HG03066 (cell line): ENCODE measurements at regions not wholly inside any gene's neighbourhood (a gene's known extent, or its start where the extent isn't known, plus 50 kb on each side); places are given as distances from the start of the nearest gene placed in this dataset.
A peak's percentile ranks its signal among the peaks of the same experiment; 100 is the strongest.

ENCODE experiments used
- ATAC-seq: cut with Tn5 transposase; IDR thresholded peaks from one replicate; pipeline ENCODE4 v1.9.1; 2021; ENCODE audit warnings: low read depth; ENCODE audit not compliant: unreplicated experiment

DNA sequence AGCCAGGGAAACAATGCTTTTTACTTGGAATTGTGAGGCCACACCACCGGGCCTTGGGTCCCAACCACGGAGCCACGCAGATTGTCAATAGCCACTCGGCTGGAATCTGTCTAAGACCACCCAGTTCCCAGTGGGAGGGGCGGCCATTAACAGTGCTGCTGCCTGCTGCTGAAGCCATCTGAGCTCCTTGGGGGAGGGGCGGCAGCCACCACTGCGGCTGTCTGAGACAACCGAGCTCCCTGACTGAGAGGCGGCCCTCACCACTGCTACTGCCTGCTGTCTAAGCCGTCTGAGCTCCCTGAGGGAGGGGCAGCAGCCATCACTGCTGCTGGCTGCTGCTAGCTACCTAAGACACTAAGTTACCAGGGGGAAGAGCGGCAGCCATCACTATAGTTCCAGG lies 64.3 kb downstream of the DMRTA2 start:
- ATAC-seq, result no peak

DNA sequence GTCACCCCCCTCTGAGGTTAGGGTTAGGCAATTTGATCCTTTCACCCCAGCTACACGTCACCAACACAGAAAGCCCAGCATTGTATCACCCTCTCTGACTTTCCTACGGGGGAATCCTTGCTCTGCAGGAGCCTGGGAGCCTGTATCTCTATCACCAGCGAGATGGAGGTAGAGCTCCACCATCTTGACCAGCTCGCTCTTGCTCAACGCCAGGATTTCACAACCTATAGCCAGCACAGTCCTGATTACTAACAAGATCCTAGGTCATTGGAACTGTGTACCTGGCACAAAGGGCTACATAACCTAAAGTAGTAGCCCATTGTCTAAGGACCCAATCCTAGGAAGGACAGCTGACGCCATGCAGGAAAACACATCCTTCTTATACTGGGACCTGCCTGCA lies 66.1 kb downstream of the DMRTA2 start:
- ATAC-seq, result no peak

DNA sequence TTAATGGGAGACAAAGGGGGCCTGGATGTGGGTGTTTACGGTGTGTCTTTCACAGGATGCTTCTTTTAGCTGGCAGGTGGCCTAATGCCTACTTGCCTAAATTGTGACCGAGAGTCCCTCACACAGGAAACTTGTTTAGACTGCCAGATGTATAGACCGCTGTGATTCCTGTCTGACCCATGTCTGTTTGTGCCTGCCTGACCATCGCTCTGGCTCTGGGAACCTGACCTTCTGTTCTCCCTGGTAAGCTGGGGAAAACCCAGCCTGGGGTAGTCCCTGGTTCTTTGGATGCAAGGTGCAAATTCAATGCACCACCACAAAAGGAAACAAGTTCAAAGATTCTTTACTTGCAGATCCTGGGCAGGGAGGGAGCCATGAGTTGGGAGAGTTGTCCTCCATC lies 68.4 kb downstream of the DMRTA2 start:
- ATAC-seq, result no peak

DNA sequence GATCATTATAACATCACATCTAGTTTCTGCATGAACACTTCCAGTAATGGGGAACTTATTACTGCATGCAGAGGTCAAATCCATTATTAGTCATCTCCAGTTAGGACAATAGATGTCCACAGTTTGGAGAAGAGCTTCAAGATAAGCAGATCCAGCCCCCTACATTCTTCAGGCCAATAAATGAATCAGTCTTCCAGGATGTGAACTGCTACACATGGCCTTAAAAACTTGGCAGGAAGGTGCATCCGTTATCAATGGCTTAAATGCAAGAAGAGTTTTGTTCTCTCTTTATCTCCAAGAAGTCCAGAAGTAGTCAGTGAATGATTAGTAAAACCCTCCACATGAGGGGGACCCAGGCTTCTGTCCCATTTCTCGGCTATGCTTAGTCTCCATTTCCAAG lies 70.8 kb downstream of the DMRTA2 start:
- ATAC-seq, result no peak

DNA sequence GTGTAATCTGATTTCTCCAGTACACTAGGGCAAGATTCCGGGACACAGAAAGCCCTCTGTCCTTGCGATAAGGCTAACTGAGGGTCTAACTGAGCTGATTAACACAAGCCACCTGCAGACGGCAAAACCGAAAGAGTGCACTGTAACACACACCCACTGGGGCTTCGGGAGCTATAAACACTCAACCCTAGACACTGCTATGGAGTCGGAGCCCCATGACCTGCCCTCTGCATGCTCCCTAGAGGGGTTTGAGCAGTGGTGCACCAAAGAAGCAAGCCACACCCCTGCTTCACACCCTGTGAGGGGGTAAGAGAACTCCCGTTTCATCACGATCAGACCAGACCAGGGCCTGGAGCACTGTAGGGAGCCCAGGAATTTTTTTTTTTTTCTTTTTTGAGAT lies 72.4 kb downstream of the DMRTA2 start:
- ATAC-seq, result no peak

DNA sequence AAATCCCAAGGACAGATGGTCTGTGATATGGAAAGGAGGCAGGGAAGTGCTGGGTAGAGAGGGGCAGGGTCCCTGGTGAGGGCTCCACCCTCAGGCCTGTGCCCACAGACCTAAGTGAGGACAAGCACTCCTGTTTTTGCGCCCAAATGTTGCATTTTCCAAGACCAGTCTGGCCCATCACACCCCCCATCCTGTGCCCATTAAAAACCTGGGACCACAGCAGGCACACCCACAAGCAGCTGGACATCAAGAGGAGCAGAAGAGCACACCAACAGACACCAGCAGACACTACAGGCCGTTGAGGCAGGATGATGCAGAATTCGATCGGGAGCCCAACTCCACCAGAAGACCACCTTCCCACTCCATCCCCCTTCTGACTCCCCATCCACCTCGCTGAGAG lies 72.8 kb downstream of the DMRTA2 start:
- ATAC-seq, result no peak

DNA sequence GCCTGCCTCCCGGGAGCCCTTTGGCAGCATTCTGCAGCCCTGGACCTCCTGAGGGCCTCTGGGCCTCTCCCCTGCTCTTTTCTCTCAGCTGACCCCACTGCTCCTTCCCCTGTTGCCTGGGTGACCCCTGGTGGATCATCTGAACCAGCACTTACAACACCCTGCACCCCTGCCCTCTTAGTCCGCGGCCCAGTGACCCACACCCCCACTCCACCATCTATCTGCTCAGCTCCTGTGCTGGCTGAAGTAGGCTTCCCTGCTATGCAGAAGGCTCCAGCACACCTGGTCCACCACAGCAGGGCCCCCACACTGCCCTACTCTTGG lies 74.0 kb downstream of the DMRTA2 start:
- no peak for ATAC-seq

DNA sequence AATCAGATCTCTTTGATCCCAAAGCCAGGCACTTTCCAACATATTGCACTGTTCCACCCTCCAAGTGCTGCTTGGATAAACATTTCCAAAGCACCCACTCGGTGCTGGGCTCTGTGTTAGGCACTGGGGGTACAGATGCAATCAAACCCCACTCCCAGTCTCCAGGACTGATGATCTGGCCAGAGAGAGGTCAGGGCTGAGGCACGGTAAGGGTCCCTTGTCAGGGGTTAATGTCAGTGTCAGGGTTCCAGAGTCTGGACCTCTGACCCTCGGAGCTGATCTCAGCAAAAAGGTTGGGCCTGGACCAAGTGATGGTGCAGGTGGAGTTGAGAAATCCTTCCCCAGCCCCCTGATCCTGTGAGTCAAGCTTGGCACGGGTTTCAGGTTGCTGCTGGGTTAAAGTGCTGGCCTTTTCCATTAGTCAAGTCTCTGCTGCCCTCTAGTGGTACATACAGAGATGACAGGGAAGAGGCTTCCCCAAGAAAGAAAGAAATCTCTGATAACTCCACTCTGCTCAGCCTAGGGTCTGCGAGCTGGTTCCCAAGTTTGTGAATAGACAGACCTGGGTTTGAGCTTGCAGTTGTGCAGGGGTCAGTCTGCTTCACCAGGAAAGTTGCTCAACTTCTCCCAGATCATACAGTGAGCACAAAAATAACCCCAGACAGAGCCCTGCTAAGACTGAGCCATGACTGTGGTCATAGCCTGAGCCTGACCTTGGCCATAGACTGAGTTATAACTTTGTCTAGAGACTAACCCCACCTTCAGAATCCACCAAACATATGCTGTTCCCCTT lies 74.6 kb downstream of the DMRTA2 start:
- ATAC-seq, result peak; percentile 69

DNA sequence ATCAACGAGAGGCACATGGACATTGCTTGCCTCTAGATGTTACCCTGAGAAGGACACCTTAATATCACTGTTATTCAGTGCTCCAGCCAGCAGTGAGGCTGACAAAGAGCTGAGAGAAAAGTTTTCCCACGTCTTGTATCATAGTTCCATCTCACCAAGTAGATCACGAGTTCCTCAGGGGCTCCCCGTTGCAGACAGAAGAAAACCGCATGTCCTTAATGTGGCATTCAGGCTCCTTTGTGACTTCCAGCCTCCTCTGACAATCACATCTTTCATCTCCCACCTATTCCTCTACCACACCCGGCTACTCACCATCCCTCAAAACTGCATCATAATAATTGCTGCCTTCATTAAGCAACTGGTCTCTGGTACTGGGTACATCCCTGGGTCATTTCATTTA lies 75.3 kb downstream of the DMRTA2 start:
- no peak for ATAC-seq

DNA sequence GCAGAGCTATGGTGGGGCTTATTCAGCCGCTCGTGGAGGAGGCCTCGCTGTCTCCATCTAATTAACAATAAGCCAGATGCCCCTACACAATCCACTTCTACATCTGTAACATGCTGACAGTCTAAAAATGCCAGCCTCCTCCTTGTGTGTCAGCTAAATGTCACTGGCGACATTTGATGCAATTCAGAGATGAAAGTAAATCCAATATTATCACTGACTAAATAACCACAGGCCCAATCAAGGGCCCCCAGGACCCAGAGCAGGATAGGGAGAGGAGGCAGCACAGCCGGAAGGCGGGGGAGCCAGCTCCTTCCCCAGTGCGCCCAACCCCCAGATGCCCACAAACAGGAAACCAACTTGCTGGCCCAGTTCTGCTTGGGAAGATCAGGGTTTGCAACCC lies 76.6 kb downstream of the DMRTA2 start:
- no peak for ATAC-seq

DNA sequence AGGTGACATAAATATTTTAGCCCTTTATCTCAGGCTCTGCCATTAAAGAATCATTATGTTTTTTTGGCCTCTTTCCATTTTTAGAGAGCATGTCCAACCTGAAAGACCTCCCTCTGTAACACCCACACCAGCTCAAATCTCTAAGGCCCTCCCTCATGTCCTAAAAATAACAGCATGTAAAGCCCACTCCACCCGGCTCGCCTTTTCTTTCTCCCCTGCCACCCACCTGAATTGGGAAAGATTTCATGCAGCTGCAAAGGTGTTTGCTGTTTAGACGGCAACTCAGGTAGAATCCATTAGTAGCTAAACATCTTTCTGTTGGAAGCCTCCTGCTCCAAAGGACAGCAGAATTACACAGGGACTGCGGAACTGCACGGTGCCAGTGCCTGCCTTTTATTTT lies 79.9 kb downstream of the DMRTA2 start:
- ATAC-seq, result no peak

DNA sequence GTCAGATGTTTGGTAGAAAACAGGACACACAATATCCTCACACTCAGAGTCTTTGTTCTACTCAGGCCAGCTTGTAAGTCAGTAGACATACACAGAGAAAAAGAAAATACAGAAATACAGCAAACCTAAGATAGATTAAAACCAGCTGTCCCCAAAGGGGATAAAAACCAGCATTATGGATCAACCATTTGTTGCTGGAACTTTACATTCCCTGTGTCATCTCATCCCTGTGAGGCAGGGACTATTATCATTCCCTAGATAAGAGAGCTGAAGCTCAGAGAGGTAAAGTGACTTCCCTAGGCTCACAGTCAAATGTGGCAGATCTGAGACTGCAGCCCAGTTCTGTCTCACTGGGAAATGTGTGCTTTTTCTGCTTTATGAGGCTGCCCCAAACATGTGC lies 80.7 kb downstream of the DMRTA2 start:
- no peak for ATAC-seq

DNA sequence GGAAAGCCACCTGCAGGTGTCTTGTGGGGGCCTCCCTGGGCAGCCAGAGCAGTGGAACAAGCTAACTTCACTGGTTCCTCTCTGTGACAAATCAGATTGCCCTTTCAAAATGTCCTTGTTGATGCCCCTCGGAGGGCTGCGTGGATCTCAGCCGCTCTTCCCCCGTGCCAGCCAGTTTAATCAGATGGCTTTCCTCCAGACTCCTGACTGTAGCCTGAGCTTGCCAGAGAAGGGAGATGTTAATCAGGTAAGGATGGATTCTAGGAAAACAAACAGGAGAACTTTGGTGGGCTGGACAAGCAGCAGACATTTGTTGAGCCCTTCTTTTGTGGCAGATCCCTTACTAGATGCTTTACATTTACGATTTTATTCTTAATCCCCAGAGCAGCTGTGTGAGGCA lies 88.2 kb downstream of the DMRTA2 start:
- ATAC-seq, result no peak

DNA sequence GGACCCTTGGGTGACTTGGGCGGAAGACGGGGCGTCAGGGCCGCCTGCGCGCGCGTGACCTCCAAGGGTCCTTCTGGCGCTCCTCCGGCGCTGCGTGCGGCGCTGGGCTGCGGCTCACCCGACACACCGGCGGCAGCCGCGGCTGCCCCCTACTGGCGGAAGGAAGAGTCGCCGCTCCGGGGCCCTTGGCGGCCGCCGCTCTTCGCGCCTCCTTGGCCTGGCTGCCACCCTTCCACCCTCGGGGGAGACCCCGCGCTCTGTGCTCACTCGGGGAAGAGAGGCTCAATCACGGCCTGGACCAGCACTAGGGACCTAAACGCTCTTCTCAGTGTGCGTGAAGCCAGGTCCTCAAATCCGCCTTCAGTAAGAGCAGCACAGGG lies 89.7 kb downstream of the DMRTA2 start:
- peak; percentile 94 for ATAC-seq

DNA sequence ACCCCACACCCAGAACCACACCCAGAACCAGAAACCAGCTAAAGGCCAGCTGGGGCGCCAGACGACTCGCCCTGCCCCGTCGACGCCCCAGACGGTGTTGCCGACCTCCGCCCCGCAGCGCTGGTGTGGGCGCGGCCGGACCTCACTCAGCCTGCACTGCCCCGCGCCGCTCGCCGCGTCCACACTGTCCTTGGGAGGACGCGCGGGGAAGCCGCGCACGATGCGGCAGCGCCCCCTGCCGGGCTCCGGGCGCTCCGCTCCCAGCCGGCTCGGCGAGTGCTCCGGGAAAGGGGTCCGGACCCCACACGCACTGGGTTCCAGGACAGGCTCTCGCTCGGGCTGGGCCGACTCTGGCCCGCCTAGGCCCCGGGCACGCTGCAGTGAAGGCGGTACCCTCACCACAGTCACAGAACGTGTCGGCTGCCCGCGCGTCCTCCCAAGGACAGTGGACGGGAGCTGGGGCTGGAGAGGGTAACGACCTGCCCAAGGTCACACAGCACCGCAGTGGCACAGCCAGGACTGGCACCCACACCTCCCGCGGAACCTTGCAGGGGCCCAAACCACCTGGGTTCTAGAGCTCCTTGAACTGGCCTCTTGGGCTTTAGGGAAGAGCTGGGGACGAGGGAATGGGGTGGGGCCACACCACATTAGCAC lies 90.2 kb downstream of the DMRTA2 start:
- ATAC-seq, result peak; percentile 74

DNA sequence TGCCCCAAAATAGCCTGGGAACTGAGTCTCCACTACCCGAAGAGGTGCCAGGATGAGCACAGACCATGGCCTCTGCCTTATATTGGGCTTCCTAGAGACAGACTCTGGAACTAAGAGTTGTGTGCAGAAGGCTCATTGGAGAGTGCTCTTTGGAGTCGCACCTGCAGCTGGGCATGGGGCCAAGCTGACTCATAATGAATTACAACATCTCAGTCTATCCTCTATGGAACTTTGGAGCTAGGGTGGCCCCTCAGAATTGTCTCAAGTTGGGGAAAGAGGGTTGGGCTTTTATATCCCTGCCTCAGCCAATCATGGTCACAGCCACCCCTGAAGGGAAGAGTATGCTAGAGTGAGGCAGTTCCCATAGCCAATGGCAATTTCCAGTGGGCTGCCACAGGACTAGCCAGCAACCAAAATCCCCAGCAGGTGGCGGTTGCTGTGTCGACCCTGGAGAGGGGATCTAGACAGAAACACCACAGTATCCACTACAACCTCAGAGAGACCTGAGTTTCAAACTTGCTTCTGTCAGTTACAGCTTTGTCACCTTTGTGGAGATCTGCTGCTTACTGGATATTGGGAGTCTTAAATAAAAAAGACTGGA lies 93.8 kb downstream of the DMRTA2 start:
- no peak for ATAC-seq

DNA sequence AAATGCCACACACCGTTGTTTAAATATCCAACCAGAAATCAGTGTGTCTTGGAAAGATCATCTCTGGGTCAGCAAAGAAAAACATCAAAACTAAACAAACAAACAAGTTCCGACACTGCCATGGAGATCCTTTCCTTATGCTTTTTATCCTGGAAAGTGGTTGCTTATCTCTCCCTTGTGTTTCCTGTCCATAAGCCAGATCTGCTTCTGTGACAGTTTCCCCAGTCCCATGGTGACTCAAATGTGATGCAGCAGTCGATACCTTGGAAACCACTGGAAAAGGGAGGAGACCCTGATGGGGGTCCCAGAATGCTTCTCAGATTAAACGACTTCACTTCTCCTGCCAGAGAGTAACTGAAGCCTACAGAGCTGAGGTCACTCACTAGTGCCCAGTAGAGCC lies 94.7 kb downstream of the DMRTA2 start:
- ATAC-seq, result no peak

DNA sequence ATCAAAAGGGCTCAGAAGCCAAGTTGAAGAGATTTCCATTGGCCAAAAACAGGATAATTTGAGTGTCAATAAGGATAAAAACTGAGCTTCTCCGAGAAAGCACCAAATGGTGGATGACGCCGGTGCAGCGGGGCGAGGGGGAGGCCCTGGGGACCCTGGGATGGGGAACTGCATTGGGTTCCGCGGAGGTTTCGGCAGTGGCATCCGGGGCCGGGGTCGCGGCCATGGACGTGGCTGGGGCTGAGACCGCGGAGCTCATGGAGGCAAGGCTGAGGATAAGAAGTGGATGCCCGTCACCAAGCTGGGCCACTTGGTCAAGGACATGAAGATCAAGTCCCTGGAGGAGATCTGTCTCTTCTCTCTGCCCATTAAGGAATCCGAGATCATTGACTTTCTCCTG lies 97.2 kb downstream of the DMRTA2 start:
- no peak for ATAC-seq

DNA sequence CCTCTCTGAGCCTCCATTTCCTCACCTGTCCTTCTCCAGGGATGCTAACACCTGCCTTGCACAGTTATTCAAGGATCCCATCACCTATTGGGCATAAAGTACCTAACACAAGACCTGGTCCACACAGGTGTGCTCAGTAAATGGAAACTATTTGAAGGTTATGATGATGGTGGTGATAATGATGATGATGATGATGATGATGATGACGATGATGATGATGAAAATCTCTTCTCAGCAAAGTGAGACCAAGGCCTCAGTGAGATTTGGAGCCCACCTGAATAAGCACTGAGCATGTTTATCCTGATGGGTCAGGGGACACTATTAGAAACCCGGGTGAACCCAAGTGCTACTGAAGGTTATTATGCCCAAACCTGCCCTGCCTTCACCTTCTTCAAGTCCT lies 100.7 kb downstream of the DMRTA2 start:
- no peak for ATAC-seq

DNA sequence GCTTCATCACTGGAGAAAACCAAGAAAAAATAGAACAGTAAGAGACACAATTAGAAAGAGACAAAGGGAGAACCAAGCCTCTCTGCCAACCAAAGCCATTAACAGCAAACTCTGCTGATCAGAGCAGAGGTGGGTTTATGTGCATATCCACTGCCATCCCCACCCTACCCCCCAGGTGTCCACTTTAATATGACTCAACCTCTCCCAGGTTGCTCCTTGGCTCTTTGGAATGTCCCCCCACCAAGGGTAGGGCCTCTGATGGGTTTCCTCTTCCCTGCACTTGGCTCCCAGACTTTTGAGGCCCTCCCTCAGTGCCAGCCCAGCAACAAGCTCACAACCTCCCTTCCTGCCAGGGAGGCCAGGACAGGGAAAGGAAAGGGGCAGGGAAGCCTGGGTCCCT lies 104.8 kb downstream of the DMRTA2 start:
- ATAC-seq, result no peak

DNA sequence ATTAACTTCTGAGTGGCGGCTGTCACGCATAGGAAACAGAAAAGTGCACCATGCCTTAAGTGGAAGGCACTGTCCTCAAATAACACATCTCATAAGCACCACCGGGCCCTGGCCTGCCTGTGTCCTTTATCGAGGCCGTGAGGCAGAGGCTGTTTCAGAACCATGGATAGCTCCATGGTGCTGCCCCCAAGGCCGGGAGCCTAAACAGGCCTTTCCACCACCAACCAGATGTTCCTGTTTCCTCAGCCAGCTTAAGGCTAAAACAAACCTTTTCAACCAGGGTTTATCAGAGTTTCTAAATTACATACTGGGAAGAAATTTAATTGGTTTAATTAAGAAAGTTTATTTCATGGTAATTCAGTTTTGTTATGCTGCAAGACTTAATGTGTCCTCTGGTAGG lies 114.4 kb downstream of the DMRTA2 start:
- ATAC-seq, result no peak

DNA sequence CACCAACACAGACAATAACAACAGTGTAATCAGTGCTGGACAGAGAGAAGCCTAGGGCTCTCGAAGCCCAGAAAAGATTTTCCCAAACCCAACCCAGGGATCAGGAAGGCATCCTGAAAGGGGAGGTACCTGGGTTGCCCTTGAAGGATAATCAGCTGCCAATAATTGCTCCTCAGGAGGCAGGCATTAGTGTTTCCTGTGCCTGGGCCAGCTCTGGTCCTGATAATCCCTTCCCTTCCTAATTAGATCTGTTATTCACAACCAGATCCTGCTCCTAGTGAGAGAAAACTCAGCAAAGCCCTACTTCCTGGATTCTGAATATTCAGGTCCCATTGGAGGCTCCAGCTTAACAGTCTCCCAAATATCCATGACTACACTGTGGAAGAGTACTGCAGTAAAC lies 117.4 kb downstream of the DMRTA2 start:
- no peak for ATAC-seq
